PFSK-1 (cell line): ENCODE measurements at regions not wholly inside any gene's neighbourhood (a gene's known extent, or its start where the extent isn't known, plus 50 kb on each side); places are given as distances from the start of the nearest gene placed in this dataset.

ENCODE experiments used
- FOXP2 ChIP-seq: optimal IDR thresholded peaks from 2 replicates; pipeline ENCODE3; 2011; ENCODE audit warnings: borderline replicate concordance, control low read depth, inconsistent platforms; ENCODE audit not compliant: insufficient read depth; ENCODE audit errors: extremely low read length, extremely low read depth
- POLR2AphosphoS5 ChIP-seq: IDR thresholded peaks from 2 replicates; pipeline ENCODE4 v1.6.1; 2012; ENCODE audit warnings: low read depth, mild to moderate bottlenecking, control low read depth, low read length, moderate library complexity
- SIN3A ChIP-seq: IDR thresholded peaks from 2 replicates; pipeline ENCODE4 v1.6.1; 2012; ENCODE audit warnings: mild to moderate bottlenecking, low read length, moderate library complexity, borderline replicate concordance; ENCODE audit not compliant: insufficient read depth
- TAF1 ChIP-seq: IDR thresholded peaks from 2 replicates; pipeline ENCODE4 v1.6.1; 2012; ENCODE audit warnings: low read length, control low read depth, borderline replicate concordance; ENCODE audit not compliant: insufficient read depth
- TF ChIP-seq, protein P1 (sequence below), 2 experiments: IDR thresholded peaks; 2 replicates each; pipeline versions ENCODE4 v1.6.1 to v1.8.0; 2011 to 2012; ENCODE audit warnings: low read depth in 2 of 2, low read length in 2 of 2, control low read depth in 1 of 2, inconsistent platforms in 1 of 2, mild to moderate bottlenecking in 1 of 2, moderate library complexity in 1 of 2; ENCODE audit not compliant: insufficient read depth in 1 of 2

DNA sequence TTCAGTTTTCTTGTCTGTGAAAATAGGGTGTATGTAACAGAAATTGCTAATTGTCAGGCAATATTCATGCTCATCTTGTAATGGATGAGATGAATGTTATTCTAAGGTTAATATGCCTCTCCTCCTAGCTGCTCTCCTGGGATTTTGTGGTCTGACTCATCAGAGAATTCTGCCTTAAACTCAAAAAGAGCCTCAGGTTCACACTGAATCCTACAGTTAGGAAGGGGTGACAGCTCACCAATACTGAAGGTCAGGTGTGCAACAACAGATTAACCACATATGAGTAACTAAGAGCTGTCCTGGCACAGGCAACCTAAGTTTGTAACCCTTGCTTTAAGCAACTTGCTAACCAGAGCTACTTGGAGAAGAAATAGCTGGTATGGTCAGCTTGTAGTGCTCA lies 197.7 kb downstream of the SPATA18 start:
- TF ChIP-seq POLR2AphosphoS5 (no peak), SIN3A (no peak), TAF1 (no peak), FOXP2 (no peak)
- TF ChIP-seq, protein P1, sequence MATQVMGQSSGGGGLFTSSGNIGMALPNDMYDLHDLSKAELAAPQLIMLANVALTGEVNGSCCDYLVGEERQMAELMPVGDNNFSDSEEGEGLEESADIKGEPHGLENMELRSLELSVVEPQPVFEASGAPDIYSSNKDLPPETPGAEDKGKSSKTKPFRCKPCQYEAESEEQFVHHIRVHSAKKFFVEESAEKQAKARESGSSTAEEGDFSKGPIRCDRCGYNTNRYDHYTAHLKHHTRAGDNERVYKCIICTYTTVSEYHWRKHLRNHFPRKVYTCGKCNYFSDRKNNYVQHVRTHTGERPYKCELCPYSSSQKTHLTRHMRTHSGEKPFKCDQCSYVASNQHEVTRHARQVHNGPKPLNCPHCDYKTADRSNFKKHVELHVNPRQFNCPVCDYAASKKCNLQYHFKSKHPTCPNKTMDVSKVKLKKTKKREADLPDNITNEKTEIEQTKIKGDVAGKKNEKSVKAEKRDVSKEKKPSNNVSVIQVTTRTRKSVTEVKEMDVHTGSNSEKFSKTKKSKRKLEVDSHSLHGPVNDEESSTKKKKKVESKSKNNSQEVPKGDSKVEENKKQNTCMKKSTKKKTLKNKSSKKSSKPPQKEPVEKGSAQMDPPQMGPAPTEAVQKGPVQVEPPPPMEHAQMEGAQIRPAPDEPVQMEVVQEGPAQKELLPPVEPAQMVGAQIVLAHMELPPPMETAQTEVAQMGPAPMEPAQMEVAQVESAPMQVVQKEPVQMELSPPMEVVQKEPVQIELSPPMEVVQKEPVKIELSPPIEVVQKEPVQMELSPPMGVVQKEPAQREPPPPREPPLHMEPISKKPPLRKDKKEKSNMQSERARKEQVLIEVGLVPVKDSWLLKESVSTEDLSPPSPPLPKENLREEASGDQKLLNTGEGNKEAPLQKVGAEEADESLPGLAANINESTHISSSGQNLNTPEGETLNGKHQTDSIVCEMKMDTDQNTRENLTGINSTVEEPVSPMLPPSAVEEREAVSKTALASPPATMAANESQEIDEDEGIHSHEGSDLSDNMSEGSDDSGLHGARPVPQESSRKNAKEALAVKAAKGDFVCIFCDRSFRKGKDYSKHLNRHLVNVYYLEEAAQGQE (IDR thresholded peaks at IDR 0.05; ENCODE audit: insufficient read depth in 1 of 2, low read depth in 2 of 2, low read length in 2 of 2) = no peak

DNA sequence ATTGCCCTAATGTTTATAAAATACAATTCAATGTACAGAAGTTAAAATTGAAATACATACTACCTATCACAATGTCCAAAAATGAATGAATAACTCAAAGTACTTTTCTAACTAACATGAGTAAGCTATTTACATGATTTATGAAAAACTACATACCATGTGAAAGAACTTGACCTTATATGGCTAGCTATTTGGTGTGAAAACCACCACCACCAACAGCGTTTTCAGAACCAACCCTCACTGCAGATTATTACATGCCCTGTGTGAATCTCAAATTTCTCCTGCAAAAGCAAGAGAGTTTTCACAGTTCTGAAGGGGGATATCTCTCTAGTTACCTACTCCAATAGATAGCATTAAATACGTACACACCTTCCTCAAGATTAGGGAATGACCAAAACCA lies 198.5 kb downstream of the SPATA18 start:
- TF ChIP-seq FOXP2 (no peak), TAF1 (no peak), SIN3A (no peak), POLR2AphosphoS5 (no peak)
- TF ChIP-seq, protein P1 (IDR thresholded peaks at IDR 0.05; ENCODE audit: insufficient read depth in 1 of 2, low read depth in 2 of 2, low read length in 2 of 2) = no peak

DNA sequence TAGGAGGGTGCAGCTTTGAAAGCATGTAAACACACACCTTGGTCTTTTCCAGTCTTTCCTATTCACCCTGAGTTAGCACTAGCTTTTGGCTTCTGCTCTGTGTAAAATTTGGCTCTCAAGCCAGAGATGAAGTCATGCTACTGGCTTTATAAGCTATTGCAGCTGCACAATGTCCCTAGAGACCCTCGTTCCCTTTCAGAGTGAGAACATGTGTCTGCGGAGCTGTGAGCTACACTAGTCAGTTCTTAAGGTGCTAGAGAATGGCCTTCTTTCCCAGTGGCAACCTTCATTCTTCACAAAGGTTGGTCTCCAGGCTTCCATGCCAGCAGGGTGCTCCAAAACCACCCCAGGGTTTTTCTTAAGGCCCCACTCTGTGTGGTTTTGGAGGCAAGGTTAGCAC lies 199.1 kb downstream of the SPATA18 start:
- TF ChIP-seq, protein P1 (IDR thresholded peaks at IDR 0.05; ENCODE audit: insufficient read depth in 1 of 2, low read depth in 2 of 2, low read length in 2 of 2) = no peak
- TF ChIP-seq POLR2AphosphoS5 = no peak
- no peak for TF ChIP-seq FOXP2
- TF ChIP-seq TAF1 = no peak
- no peak for TF ChIP-seq SIN3A

- TF ChIP-seq FOXP2 (no peak), TAF1 (no peak), SIN3A (no peak), POLR2AphosphoS5 (no peak)
- TF ChIP-seq, protein P1 (IDR thresholded peaks at IDR 0.05; ENCODE audit: insufficient read depth in 1 of 2, low read depth in 2 of 2, low read length in 2 of 2) = no peak
These were observed 200.8 kb downstream of the SPATA18 start for GRCh38 chr4:52251864-52252263.

GRCh38 chr4:52253025-52253424 lies 201.9 kb downstream of the SPATA18 start:
- TF ChIP-seq POLR2AphosphoS5 = no peak
- no peak for TF ChIP-seq TAF1
- no peak for TF ChIP-seq FOXP2
- TF ChIP-seq, protein P1 (IDR thresholded peaks at IDR 0.05; ENCODE audit: insufficient read depth in 1 of 2, low read depth in 2 of 2, low read length in 2 of 2) = no peak
- no peak for TF ChIP-seq SIN3A
